Gastrocnemius medialis (tissue), 4 donors: ENCODE measurements at regions not wholly inside any gene's neighbourhood (a gene's known extent, or its start where the extent isn't known, plus 50 kb on each side); places are given as distances from the start of the nearest gene placed in this dataset.

Experiments used
- ATAC-seq, 2 donors: fragments of 150-250 bp; one replicate each; pipeline ENCODE4 v1.9.1; 2016
- DNase-seq, 2 donors: peaks; one replicate each; pipeline ENCODE4 v3.0.0-alpha.2; 2019
- H3K27ac ChIP-seq, 4 donors: fragments of 200-600 bp; sonication (generic); 1 replicate in 1 of 4; 2 replicates in 3 of 4; pipeline ENCODE4 v1.5.1; 2016 to 2018; ENCODE audit warnings: mild to moderate bottlenecking in 2 of 4, moderate library complexity in 1 of 4
- H3K27me3 ChIP-seq, 3 donors: fragments of 200-600 bp; sonication (generic) in 2 of 3; 1 replicate in 1 of 3; 2 replicates in 2 of 3; pipeline versions ENCODE4 v1.5.1 to v1.6.0; 2016 to 2019; ENCODE audit warnings: mild to moderate bottlenecking in 1 of 3, moderate library complexity in 1 of 3
- H3K36me3 ChIP-seq, 2 donors: fragments of 200-600 bp; sonication (generic) in 1 of 2; one replicate each; pipeline ENCODE4 v1.5.1; 2017 to 2018
- H3K4me1 ChIP-seq, 2 donors: fragments of 200-600 bp; sonication (generic) in 1 of 2; one replicate each; pipeline ENCODE4 v1.5.1; 2016 to 2017; ENCODE audit warnings: mild to moderate bottlenecking in 2 of 2
- H3K4me3 ChIP-seq, 4 donors: fragments of 200-600 bp; sonication (generic) in 3 of 4; 1 replicate in 1 of 4; 2 replicates in 3 of 4; pipeline ENCODE4 v1.5.1; 2016 to 2019; ENCODE audit warnings: mild to moderate bottlenecking in 2 of 4
- H3K9me3 ChIP-seq, 3 donors: fragments of 200-600 bp; sonication (generic) in 2 of 3; 1 replicate in 1 of 3; 2 replicates in 2 of 3; pipeline ENCODE4 v1.5.1; 2016 to 2019
- POLR2A ChIP-seq, 2 donors: fragments of 450-650 bp; IDR thresholded peaks; one replicate each; pipeline ENCODE4 v1.6.1; 2017; ENCODE audit warnings: antibody characterized with exemption in 2 of 2, mild to moderate bottlenecking in 2 of 2, moderate library complexity in 2 of 2
- in situ Hi-C, 4 donors: fragments of 200-750 bp; cut with MboI; loops; one replicate each; pipeline versions ENCODE4 v1.15.0 to v1.8.0; 2017; ENCODE audit warnings: low sequenced_read_pairs in 4 of 4
- intact Hi-C: fragments of 100-400 bp; cut with DNase I; formaldehyde crosslinking; loops from one replicate; pipeline ENCODE4 v1.15.1; 2023; ENCODE audit warnings: low total_unique reads
- TF ChIP-seq, protein P1 (sequence below), 5 experiments: fragments of 450-650 bp in 3 of 5; fragments of 200-600 bp in 2 of 5; sonication (generic) in 2 of 5; IDR thresholded peaks in 4 of 5; conservative IDR thresholded peaks in 1 of 5; 1 replicate in 4 of 5; 2 replicates in 1 of 5; pipeline ENCODE4 v1.5.1; 2016 to 2019; ENCODE audit warnings: antibody characterized with exemption in 5 of 5, mild to moderate bottlenecking in 3 of 5, moderate library complexity in 3 of 5

DNA sequence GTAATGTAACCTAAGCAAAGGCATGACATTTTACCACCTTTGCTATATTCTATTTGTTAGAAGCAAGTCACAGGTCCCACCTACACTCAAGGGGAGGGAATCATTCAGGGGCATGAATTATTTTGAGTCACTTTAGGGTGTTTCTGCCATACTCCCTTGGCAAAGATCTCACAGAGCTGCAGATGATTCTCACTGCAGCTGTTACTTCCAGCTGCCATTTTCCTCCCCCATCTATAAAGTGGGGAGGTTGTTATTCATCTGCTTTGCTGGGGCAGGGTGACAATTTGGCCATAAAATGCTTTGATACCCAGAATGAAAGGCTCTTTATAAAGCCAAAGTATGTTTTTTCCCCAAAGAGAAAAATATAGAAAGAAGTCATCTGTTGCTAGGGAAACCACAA lies 136.5 kb upstream of the SMIM31 start:
- no peaks in the 10 kb centered on the region for H3K36me3 ChIP-seq
- intact Hi-C loops = no loop called here
- no peak overlapping the region for H3K4me3 ChIP-seq
- ATAC-seq = no peak
- H3K27ac ChIP-seq = no peak overlapping the region
- H3K4me1 ChIP-seq = no peaks in the 10 kb centered on the region
- in situ Hi-C loops = no loop called here
- H3K9me3 ChIP-seq = no peaks in the 10 kb centered on the region
- no peak for DNase-seq
- H3K27me3 ChIP-seq = no peaks in the 10 kb centered on the region
- TF ChIP-seq POLR2A (IDR thresholded peaks at IDR 0.05) = no peak
- TF ChIP-seq, protein P1, sequence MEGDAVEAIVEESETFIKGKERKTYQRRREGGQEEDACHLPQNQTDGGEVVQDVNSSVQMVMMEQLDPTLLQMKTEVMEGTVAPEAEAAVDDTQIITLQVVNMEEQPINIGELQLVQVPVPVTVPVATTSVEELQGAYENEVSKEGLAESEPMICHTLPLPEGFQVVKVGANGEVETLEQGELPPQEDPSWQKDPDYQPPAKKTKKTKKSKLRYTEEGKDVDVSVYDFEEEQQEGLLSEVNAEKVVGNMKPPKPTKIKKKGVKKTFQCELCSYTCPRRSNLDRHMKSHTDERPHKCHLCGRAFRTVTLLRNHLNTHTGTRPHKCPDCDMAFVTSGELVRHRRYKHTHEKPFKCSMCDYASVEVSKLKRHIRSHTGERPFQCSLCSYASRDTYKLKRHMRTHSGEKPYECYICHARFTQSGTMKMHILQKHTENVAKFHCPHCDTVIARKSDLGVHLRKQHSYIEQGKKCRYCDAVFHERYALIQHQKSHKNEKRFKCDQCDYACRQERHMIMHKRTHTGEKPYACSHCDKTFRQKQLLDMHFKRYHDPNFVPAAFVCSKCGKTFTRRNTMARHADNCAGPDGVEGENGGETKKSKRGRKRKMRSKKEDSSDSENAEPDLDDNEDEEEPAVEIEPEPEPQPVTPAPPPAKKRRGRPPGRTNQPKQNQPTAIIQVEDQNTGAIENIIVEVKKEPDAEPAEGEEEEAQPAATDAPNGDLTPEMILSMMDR (IDR thresholded peaks at IDR 0.05 in 4 of 5, conservative IDR thresholded peaks at IDR 0.05 in 1 of 5) = no peak

DNA sequence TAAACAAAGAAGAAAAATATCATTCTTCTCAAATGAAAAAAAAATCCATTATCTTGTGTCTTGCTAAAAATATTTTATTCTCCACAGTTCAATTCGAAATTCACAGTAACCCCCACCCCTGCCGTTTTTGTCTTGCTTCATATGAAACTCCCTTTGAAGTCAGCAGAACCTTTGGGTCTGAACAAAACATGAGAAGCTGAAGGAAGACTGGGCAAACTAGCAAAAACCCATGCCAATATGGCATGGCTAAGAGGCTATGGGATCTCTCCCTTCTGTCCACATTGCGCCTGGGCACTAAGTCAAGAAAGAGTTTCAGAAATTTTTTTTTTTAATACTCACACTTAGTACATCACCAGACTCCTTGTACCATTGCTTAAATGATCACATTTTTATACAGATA lies 136.0 kb upstream of the SMIM31 start:
- DNase-seq = no peak
- Histone ChIP-seq H3K9me3 (no peaks in the 10 kb centered on the region), H3K4me1 (no peaks in the 10 kb centered on the region), H3K27ac (no peak overlapping the region), H3K27me3 (no peaks in the 10 kb centered on the region), H3K4me3 (no peak overlapping the region), H3K36me3 (no peaks in the 10 kb centered on the region)
- no peak for ATAC-seq
- in situ Hi-C loops (no loop called here), intact Hi-C loops (no loop called here)
- no peak for TF ChIP-seq POLR2A (IDR thresholded peaks at IDR 0.05)
- TF ChIP-seq, protein P1 (IDR thresholded peaks at IDR 0.05 in 4 of 5, conservative IDR thresholded peaks at IDR 0.05 in 1 of 5) = no peak

DNA sequence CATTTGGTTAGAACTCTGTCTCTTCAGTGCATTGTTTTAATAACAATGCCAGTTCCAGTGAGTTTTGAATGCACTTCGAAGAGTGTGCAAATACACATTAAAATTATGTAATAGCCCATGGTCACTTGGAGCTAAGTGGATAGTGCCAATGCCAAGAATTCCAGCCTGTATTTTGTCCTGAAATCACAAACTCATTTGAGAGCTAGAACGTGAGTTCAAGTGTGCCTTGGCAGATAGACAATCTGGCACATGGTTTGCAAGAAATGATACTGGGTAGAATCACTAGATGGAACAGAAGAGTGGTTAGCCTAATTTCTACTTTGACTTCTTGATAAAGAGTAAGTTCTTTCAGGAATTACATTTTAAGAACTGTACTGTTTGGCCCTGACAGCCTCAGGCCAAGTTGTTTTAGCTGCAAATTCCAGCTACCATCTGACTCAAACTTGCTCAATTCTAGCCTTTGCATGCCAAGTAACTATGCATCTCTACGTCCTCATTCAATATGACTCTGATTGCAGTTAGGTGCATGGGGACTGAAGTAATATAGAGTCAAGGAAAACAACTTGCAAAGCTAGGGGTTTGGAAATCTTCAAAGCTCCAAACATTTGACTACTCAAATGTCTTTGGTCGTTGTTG lies 131.9 kb upstream of the SMIM31 start:
- no peak for DNase-seq
- intact Hi-C loops = no loop called here
- no peak overlapping the region for H3K27ac ChIP-seq

DNA sequence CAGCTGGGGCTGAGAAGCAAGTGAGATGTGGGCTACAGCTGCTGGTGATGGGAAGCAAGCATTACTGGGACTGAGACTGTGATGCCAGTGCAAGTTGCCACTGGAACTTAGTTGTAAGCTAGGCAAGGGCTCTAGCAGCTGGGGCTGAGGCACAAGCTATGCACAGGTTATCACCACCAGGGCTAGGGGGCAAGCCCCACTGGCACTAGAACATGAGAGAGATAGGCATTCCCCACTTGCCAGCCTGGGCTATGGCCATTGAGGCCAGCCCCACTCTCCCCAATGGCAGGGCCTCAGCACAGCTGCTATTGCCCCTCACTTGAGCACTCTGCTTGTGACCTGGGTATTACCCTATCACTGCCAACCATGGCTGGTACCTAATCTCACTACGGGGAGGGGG lies 130.8 kb upstream of the SMIM31 start:
- Histone ChIP-seq H3K9me3 (no peaks in the 10 kb centered on the region), H3K36me3 (no peaks in the 10 kb centered on the region), H3K27ac (no peak overlapping the region), H3K4me3 (no peak overlapping the region), H3K27me3 (no peaks in the 10 kb centered on the region), H3K4me1 (no peaks in the 10 kb centered on the region)
- DNase-seq (no peak), ATAC-seq (no peak)
- TF ChIP-seq, protein P1 (IDR thresholded peaks at IDR 0.05 in 4 of 5, conservative IDR thresholded peaks at IDR 0.05 in 1 of 5) = no peak
- no peak for TF ChIP-seq POLR2A (IDR thresholded peaks at IDR 0.05)
- in situ Hi-C loops (no loop called here), intact Hi-C loops (no loop called here)

More for the DNA sequence above, 131.9 kb upstream of the SMIM31 start:
- TF ChIP-seq, protein P1 (IDR thresholded peaks at IDR 0.05 in 4 of 5, conservative IDR thresholded peaks at IDR 0.05 in 1 of 5) = no peak
- TF ChIP-seq POLR2A (IDR thresholded peaks at IDR 0.05) = no peak
- in situ Hi-C loops = no loop called here
- Histone ChIP-seq H3K9me3 (no peaks in the 10 kb centered on the region), H3K36me3 (no peaks in the 10 kb centered on the region), H3K27me3 (no peaks in the 10 kb centered on the region), H3K4me3 (no peak overlapping the region), H3K4me1 (no peaks in the 10 kb centered on the region)
- no peak for ATAC-seq

DNA sequence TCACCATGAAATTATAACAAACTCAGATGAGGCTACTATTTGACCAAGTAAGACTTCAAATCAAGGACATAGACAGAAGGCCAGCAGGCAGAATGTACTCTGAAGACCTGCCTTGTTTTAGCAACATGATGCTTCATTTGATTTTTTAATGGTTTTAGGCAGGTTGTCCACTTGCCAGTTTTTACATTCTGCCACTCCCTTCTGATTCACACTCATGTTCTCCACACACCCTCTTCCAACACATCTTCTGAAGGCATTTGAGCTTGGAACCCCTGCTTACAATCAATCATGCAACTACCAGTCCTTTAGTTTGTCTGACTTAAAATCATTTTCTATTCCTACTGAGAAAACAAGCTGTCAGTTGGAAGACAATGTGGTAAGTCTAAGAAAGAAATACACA lies 114.9 kb upstream of the SMIM31 start:
- no peak overlapping the region for H3K27ac ChIP-seq
- no peaks in the 10 kb centered on the region for H3K4me1 ChIP-seq
- no peaks in the 10 kb centered on the region for H3K27me3 ChIP-seq
- no peak for TF ChIP-seq POLR2A (IDR thresholded peaks at IDR 0.05)
- TF ChIP-seq, protein P1 (IDR thresholded peaks at IDR 0.05 in 4 of 5, conservative IDR thresholded peaks at IDR 0.05 in 1 of 5) = no peak
- ATAC-seq (no peak), DNase-seq (no peak)
- in situ Hi-C loops = no loop called here
- H3K9me3 ChIP-seq = no peaks in the 10 kb centered on the region
- H3K4me3 ChIP-seq = no peak overlapping the region
- no peaks in the 10 kb centered on the region for H3K36me3 ChIP-seq
- intact Hi-C loops = no loop called here
